ENCODE measurements at regions not wholly inside any gene's neighbourhood (a gene's known extent, or its start where the extent isn't known, plus 50 kb on each side); places are given as distances from the start of the nearest gene placed in this dataset.
"Not testable (repeated sequence)": the region's sequence is repeated elsewhere in the genome, so short reads cannot be mapped to it uniquely, and the experiment has no call there.

- DNase-seq: no peak
These were observed 1737.7 kb upstream of the PCDH10 start for GRCh38 chr4:131411393-131411792.

DNA sequence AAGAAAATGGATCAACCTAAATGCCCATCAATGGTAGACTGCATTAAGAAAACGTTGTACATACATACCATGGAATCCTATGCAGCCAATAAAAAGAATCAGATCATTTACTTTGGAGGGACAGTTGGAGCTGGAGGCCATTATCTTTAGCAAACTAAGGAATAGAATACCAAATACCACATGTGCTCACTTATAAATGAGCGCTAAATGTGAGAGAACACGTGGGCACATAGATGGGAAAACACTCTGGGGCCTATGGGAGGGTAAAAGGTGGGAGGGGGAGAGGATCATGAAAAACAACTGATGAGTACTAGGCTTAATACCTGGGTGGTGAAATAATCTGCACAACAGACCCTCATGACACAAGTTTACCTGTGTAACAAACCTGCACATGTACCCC, 1729.9 kb upstream of the PCDH10 start:
- no peak for DNase-seq

DNA sequence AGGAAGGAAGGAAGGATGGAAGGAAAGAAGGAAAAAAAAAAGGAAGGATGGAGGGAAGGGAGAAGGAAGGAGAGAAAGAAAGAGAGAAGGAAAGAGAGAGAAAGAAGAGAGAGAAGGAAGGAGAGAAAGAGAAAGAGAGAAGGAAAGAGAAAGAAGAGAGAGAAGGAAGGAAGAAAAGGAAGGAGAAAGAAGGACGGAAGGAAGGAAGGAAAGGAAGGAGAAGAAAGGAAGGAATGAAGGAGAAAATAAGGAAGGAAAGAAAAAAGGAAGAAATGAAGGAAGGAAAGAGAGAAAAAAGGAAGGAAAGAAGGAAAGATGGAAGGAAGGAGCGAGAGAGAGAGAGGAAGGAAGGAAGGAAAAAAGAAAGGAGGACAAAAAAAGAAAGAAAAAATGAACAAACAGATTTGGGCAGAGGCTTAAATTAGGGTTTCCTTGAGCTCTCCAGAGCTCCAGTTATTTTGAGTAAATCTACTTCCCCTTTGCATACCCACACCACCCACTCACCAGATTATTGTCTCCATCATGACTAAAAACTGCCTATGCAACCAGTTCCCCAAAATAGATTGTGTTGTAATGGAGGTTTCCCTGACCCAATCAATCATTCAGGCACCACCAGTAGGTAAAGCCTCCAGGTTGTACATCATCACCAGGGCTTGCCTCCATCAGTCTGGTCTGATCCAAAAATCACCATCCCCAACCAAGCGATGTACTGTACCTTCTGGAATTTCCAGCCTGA, 1722.9 kb upstream of the PCDH10 start:
- no peak for DNase-seq

GRCh38 chr4:131427000-131427399, 1722.1 kb upstream of the PCDH10 start:
- no peak for DNase-seq

- DNase-seq: no peak
These were observed 1718.8 kb upstream of the PCDH10 start for GRCh38 chr4:131430302-131430701.

- DNase-seq: no peak
These were observed 1707.9 kb upstream of the PCDH10 start for GRCh38 chr4:131441004-131441688.

DNA sequence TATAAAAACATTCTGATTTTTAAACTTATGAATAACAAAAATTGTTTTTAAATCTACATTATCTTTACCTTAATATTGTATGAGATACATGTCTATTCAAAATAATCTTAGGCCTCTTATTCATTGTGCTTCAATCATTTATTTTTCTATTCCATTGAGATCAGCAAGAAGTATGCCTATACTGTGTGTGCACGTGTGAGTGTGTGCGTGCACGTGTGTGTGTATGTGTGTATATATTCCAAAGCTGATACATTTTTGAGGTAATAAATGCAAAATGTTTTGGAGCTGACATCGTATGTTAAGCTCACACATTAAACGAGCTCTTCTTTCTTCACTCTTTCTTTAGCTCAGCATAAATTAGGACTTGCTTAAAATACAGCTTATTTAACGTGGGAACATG, 1701.2 kb upstream of the PCDH10 start:
- DNase-seq: no peak

DNA sequence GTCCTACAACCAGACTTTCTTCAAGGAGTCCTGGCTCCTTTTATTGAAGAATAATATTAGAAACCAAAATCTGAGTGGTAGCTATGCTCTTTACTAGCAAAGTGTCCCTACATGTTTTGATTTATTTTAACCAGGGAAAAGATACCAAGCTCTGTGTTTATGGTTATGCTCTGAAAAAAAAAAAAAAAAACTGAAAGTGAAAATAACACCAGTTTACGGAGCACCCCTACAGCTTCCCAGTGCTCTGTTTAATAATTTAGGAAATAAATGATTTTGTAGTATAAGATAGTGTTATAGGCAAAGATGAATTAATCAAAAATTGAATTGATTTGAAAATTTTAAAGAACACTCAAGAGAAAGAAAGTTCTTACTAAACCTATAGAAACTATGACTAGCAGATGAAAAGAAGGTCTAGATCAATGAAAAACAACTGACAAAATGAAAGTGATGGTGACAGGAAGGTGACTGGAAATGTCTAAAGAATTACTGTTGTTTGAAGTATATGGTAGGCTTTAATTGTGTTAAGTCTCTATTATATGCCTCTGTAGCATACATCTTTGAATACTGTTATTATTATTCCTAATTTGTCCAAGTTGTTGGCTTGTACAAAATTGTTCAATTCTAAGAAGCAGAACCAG, 1698.4 kb upstream of the PCDH10 start:
- DNase-seq: no peak

- no peak for DNase-seq
These were observed 1689.5 kb upstream of the PCDH10 start for GRCh38 chr4:131459430-131460101.

- no peak for DNase-seq
These were observed 1678.7 kb upstream of the PCDH10 start for GRCh38 chr4:131470360-131470759.

DNA sequence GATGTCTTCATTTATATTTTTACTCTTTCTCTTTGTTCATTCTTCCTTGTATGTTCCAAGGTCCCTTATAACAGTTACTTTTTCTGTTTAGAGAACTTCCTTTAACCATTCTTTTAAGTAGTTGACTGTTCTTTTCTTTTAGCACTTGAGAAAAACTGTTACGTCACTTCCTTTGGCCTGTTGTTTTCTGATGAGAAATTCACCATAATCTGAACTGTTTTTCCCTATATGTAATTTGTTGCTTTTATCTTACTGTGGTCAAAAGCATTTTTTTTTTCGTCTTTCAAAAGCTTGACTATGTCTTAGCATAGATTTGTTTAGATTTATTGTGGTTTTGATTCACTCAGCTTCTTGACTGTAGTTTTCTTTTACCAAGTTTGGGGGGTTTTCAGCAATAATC, 1660.3 kb upstream of the PCDH10 start:
- DNase-seq: no peak

DNA sequence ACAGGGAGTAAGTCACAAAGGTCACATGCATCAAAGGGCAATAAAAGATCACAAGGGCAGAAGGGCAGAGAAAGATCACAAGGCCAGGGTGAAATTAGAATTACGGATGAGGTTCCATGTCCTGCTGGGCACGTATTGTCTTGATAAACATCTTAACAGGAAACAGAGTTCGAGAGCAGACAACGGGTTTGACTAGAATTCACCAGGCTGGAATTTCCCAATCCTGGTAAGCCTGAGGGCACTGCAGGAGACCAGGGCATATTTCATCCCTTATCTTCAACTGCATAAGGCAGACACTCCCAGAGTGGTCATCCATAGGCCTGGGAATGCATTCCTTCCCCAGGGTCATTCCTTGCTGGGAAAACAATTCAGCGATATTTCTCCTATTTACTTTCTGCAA, 1652.9 kb upstream of the PCDH10 start:
- DNase-seq: not testable (repeated sequence)

DNA sequence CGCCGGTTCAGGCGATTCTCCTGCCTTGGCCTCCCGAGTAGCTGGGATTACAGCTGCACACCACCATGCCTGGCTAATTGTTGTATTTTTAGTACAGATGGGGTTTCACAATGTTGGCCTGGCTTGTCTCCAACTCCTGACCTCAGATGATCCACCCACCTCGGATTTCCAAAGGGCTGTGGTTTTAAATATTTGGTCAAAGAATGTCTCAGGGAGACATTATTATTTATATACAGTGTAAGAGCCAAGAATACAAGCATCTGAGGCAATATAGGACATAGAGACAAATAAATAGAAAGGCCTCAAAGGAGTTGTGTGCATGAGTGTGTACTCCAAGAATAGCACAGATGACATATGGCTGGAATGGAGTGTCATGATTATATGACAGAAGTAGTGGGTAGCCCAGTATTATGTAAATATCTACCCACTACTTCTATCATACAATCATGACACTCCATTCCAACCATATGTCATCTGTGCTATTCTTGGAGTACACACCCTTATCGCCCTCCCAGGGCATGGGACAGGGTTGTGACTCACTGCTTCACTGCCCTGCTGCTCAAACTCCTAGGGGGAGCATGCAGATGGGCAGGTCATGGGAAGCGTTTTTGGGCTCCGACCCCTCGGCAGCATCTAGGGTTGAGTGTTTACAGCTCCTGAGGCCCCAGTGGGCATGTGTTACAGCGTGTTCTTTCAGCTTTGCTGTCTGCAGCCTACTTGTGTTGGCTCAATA, 1649.8 kb upstream of the PCDH10 start:
- no peak for DNase-seq

- no peak for DNase-seq
These were observed 1639.6 kb upstream of the PCDH10 start for GRCh38 chr4:131509521-131509920.

DNA sequence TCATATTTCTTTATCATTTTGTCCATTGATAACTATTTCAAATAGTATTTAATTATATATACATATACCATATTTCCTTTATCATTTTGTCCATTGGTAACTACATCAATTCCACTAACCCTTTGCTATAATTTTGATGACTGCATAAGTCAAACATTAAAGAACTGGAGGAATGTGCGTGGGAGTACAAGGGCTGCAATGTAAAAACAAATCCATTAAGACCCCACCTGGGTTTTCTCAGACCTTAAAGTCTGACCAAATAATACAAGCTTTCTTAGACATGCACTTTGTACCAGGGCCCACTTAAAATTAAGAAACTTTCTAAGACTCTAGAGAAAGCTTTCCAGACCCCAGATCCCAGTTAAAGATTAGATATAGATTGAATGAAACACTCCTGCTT, 1622.4 kb upstream of the PCDH10 start:
- DNase-seq: no peak

GRCh38 chr4:131531087-131531486, 1618.0 kb upstream of the PCDH10 start:
- DNase-seq: no peak

GRCh38 chr4:131534944-131535645, 1614.0 kb upstream of the PCDH10 start:
- DNase-seq: no peak

GRCh38 chr4:131540256-131540655, 1608.8 kb upstream of the PCDH10 start:
- no peak for DNase-seq

DNA sequence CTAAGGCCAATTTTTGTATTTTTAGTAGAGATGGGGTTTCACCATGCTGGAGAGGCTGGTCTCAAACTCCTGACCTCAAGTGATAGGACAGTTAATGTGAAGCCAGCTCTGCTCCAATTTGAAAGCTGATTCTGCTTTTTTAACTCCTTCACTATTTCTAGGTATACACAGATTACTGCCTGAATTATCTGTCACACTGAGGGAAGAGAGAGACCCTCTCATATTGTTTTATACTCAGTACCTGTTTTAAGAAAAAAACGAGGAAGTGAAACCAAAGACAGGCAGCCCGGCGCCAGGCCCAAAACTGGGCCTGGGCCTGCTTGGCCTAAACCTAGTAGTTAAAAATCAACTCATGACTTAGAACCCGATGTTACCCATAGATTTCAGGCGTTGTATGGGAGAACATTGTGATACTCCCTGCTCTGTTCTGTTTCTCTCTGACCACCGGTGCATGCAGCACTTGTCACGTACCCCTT, 1601.5 kb upstream of the PCDH10 start:
- no peak for DNase-seq

DNA sequence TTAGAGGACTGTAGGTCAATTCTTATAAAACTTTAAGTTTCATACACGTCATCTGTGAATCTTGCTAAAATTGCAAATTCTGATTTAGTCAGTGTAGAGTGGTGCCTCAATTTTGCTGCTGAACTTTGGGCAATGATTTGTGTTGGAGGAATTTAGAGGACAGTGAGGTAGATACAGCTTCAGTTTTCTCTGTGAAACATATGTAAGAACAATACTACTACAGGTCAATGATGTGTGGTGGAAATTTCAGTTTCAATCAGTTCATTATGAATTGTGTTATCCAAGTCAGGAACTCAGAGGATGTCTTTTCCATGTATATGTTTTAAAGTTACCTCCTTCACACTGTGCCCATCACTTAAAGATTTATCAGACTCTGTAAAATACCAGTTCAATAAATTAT, 1597.8 kb upstream of the PCDH10 start:
- no peak for DNase-seq

DNA sequence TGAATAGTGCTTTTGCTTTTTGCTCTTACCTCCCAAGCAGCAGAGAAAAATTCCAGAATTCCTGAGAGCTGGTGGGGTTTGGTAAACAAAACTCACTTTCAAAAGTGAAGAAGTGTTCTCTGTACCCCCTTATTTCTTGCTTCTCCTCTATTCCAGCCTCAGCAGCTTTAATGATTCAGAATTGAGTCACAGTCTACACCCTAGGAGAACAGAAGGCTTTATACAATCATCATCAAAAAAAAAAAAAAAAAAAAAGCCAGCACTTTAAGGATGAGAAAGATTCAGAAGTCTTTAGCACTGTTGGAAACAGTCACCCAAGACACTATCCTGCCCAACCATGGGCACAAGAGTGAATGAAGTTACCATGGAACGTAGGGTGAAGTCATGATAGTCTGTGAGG, 1583.1 kb upstream of the PCDH10 start:
- no peak for DNase-seq

DNA sequence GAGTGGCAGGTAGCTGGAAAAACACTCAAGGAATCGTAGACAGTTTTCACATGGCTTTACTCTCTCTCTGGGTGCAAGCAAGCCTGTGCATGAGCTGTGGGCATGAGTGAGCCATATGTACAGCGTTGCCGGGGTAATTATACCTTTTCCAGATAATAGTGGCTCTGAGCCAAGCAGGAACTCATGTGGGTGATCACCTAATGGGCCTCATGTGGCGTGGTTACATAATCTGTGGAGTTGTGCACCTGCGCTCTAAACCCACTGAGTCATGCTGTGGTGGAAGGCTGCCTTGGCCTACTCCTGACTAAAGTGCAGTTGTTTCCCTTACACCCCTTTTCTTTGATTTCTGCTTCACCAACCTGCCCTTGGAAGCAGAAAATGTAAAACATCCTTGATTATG, 1564.5 kb upstream of the PCDH10 start:
- no peak for DNase-seq
